ENCODE measurements at regions not wholly inside any gene's neighbourhood (a gene's known extent, or its start where the extent isn't known, plus 50 kb on each side); places are given as distances from the start of the nearest gene placed in this dataset.

GRCh38 chr9:88872192-88872946 lies 118.9 kb upstream of the S1PR3 start (continued):
- TF ChIP-seq ZBTB40 (IDR thresholded peaks at IDR 0.05; ENCODE audit: borderline replicate concordance): no peak

- no peaks in the 10 kb centered on the region for H3K9me3 ChIP-seq (replicated peaks; ENCODE audit: control insufficient read depth, insufficient read depth, low read length)
- FAIRE-seq (no peak), DNase-seq (ENCODE audit: low read depth, low spot score) (no peak), ATAC-seq (no peak)
- ChIA-PET RAD21 (ENCODE audit: unreplicated experiment) (no interaction called here), CTCF (no interaction called here), SMC1A (ENCODE audit: uncharacterized antibody, unreplicated experiment) (no interaction called here), POLR2A (no interaction called here)
- no peak overlapping the region for H2AFZ ChIP-seq (ENCODE audit: control insufficient read depth, low read depth, low read length)
- no peak overlapping the region for H3K4me2 ChIP-seq (ENCODE audit: control insufficient read depth, insufficient read depth)
- in situ Hi-C loops (cut with MboI) (no loop called here), intact Hi-C loops (cut with micrococcal nuclease; ENCODE audit: unreplicated experiment) (no loop called here)
- H3K4me3 ChIP-seq: no peak overlapping the region
- H3K27ac ChIP-seq (ENCODE audit: control insufficient read depth, insufficient read depth): no peak overlapping the region
- no peaks in the 10 kb centered on the region for H3K36me3 ChIP-seq (ENCODE audit: control insufficient read depth in 2 of 2, insufficient read depth in 2 of 2, low read length in 1 of 2)
- H3K4me1 ChIP-seq (ENCODE audit: control insufficient read depth, insufficient read depth, low read length): no peaks in the 10 kb centered on the region
- no peaks in the 10 kb centered on the region for H4K20me1 ChIP-seq (ENCODE audit: control insufficient read depth, insufficient read depth)
- no TSS peak for BruUV-seq (replicated peaks)
- H3K9ac ChIP-seq (ENCODE audit: control insufficient read depth, insufficient read depth, low read length): no peak overlapping the region
- no peaks in the 10 kb centered on the region for H3K79me2 ChIP-seq (ENCODE audit: control insufficient read depth, insufficient read depth, low read length)
- 25% methylated on average over 10 of the region's 10 CpGs for WGBS (ENCODE audit: insufficient coverage, insufficient replicate concordance, low lambda C conversion rate, missing lambda C conversion rate)
- TF ChIP-seq MLLT1 (IDR thresholded peaks at IDR 0.05): no peak
- H3K27me3 ChIP-seq (replicated peaks in 1 of 2; ENCODE audit: control insufficient read depth in 2 of 2, insufficient read depth in 2 of 2, low read length in 1 of 2): no peaks in the 10 kb centered on the region; a peak in 1 of 4 replicates
Observed at GRCh38 chr9:88873635-88874034, 117.6 kb upstream of the S1PR3 start.
